SU-DHL-6 (cell line): ENCODE measurements at regions not wholly inside any gene's neighbourhood (a gene's known extent, or its start where the extent isn't known, plus 50 kb on each side); places are given as distances from the start of the nearest gene placed in this dataset.

Source experiments
- H2AFZ ChIP-seq: fragments of 200-600 bp; sonication (generic); 2 replicates; pipeline ENCODE4 v1.6.1; 2014; ENCODE audit warnings: low read depth, mild to moderate bottlenecking, moderate library complexity, mixed read lengths, antibody characterized with exemption, low read length; ENCODE audit not compliant: severe bottlenecking
- H3F3A ChIP-seq: fragments of 200-600 bp; shearing (Covaris generic); 2 replicates; pipeline ENCODE4 v1.6.0; 2016; ENCODE audit warnings: antibody characterized with exemption, mild to moderate bottlenecking; ENCODE audit not compliant: insufficient read depth
- H3K27ac ChIP-seq: fragments of 200-600 bp; sonication (generic); 2 replicates; pipeline ENCODE4 v1.5.1; 2016; ENCODE audit warnings: low read depth, mild to moderate bottlenecking, low read length, moderate library complexity, mixed read lengths
- H3K27me3 ChIP-seq: fragments of 200-600 bp; sonication (generic), shearing (Covaris generic); 2 replicates; pipeline ENCODE4 v1.6.0; 2014; ENCODE audit warnings: mild to moderate bottlenecking, low read length
- H3K36me3 ChIP-seq: fragments of 200-600 bp; sonication (generic); 2 replicates; pipeline ENCODE4 v1.6.1; 2014; ENCODE audit warnings: mild to moderate bottlenecking, low read length, mixed read lengths
- H3K4me2 ChIP-seq: fragments of 300-600, 200-600 bp; shearing (Covaris generic), sonication (generic); 2 replicates; pipeline ENCODE4 v1.6.0; 2014; ENCODE audit warnings: low read length, low read depth, mild to moderate bottlenecking; ENCODE audit not compliant: poor library complexity, severe bottlenecking
- H3K4me3 ChIP-seq: fragments of 200-600 bp; sonication (generic); 2 replicates; pipeline ENCODE4 v1.5.1; 2014; ENCODE audit warnings: antibody characterized with exemption, low read length, mild to moderate bottlenecking, mixed read lengths; ENCODE audit not compliant: insufficient read depth, poor library complexity, severe bottlenecking
- H3K79me2 ChIP-seq: fragments of 200-600 bp; sonication (generic); 2 replicates; pipeline ENCODE4 v1.6.1; 2014; ENCODE audit warnings: mild to moderate bottlenecking, low read length, moderate library complexity; ENCODE audit not compliant: insufficient read depth
- H3K9ac ChIP-seq: fragments of 200-600 bp; sonication (generic); 2 replicates; pipeline ENCODE4 v1.7.0; 2014; ENCODE audit warnings: mild to moderate bottlenecking, low read length
- H3K9me2 ChIP-seq: fragments of 200-600 bp; sonication (generic); replicated peaks from 2 replicates; pipeline ENCODE4 v1.6.1; 2014; ENCODE audit warnings: low read length; ENCODE audit not compliant: insufficient read depth
- H3K9me3 ChIP-seq: fragments of 200-600 bp; sonication (generic); 2 replicates; pipeline ENCODE4 v1.6.1; 2014; ENCODE audit warnings: low read length, mixed read lengths; ENCODE audit not compliant: insufficient read depth
- H4K20me1 ChIP-seq: fragments of 200-600 bp; sonication (generic); 2 replicates; pipeline ENCODE4 v1.6.1; 2014; ENCODE audit warnings: low read depth, mild to moderate bottlenecking, antibody characterized with exemption, low read length, moderate library complexity, mixed read lengths
- EZH2phosphoT487 ChIP-seq: fragments of 200-600 bp; sonication (generic), shearing (Covaris generic); conservative IDR thresholded peaks from 2 replicates; pipeline ENCODE4 v1.6.1; 2018; ENCODE audit warnings: mild to moderate bottlenecking, antibody characterized with exemption, low read length, moderate library complexity, mixed read lengths
- TF ChIP-seq, protein P1 (sequence below): fragments of 200-600 bp; sonication (generic); IDR thresholded peaks from one replicate; pipeline ENCODE4 v1.5.1; 2017; ENCODE audit warnings: antibody characterized with exemption, mild to moderate bottlenecking, low read length, moderate library complexity; ENCODE audit not compliant: insufficient read depth, poor library complexity, severe bottlenecking

GRCh38 chr7:113775804-113776203, 143.0 kb downstream of the PPP1R3A start:
- Histone ChIP-seq H3K9me3 (no peaks in the 10 kb centered on the region), H3K4me3 (no peak overlapping the region), H3K27me3 (no peaks in the 10 kb centered on the region), H3K36me3 (no peaks in the 10 kb centered on the region), H3K9me2 (no peaks in the 10 kb centered on the region), H3K9ac (no peak overlapping the region), H3K4me2 (no peak overlapping the region), H4K20me1 (no peaks in the 10 kb centered on the region), H3K79me2 (no peaks in the 10 kb centered on the region), H3K27ac (no peak overlapping the region), H3F3A (no peaks in the 10 kb centered on the region), H2AFZ (no peak overlapping the region)
- TF ChIP-seq, protein P1, sequence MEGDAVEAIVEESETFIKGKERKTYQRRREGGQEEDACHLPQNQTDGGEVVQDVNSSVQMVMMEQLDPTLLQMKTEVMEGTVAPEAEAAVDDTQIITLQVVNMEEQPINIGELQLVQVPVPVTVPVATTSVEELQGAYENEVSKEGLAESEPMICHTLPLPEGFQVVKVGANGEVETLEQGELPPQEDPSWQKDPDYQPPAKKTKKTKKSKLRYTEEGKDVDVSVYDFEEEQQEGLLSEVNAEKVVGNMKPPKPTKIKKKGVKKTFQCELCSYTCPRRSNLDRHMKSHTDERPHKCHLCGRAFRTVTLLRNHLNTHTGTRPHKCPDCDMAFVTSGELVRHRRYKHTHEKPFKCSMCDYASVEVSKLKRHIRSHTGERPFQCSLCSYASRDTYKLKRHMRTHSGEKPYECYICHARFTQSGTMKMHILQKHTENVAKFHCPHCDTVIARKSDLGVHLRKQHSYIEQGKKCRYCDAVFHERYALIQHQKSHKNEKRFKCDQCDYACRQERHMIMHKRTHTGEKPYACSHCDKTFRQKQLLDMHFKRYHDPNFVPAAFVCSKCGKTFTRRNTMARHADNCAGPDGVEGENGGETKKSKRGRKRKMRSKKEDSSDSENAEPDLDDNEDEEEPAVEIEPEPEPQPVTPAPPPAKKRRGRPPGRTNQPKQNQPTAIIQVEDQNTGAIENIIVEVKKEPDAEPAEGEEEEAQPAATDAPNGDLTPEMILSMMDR, result no peak
- no peak for TF ChIP-seq EZH2phosphoT487

DNA sequence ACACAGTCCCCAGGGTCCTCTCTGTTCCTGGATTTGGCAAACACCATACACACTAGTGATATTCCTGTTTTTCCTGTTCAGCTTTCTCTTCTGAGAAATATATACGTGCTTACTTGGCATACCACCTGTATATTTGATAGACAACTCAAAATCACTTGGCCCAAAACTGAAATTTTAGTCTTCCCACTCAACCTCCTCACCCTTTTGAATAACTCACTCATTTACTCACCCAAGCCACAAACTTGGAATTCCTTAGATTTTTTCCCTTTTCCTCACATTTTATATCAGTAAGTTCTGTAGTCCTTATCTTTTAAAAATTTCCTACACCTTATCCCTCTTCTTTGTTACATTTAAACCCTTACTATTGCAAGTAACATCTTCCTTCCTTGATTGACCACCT, 143.4 kb downstream of the PPP1R3A start:
- no peaks in the 10 kb centered on the region for H3K79me2 ChIP-seq
- H4K20me1 ChIP-seq, result no peaks in the 10 kb centered on the region
- no peaks in the 10 kb centered on the region for H3K36me3 ChIP-seq
- no peaks in the 10 kb centered on the region for H3K9me3 ChIP-seq
- H3K9ac ChIP-seq, result no peak overlapping the region
- no peaks in the 10 kb centered on the region for H3K27me3 ChIP-seq
- no peaks in the 10 kb centered on the region for H3K9me2 ChIP-seq
- H3K4me3 ChIP-seq, result no peak overlapping the region
- H3F3A ChIP-seq, result no peaks in the 10 kb centered on the region
- H3K4me2 ChIP-seq, result no peak overlapping the region
- no peak overlapping the region for H3K27ac ChIP-seq
- no peak overlapping the region for H2AFZ ChIP-seq
- no peak for TF ChIP-seq EZH2phosphoT487
- TF ChIP-seq, protein P1, result no peak

- no peaks in the 10 kb centered on the region for H3K27me3 ChIP-seq
- no peak overlapping the region for H3K4me3 ChIP-seq
- H2AFZ ChIP-seq, result no peak overlapping the region
- H3F3A ChIP-seq, result no peaks in the 10 kb centered on the region
- H3K79me2 ChIP-seq, result no peaks in the 10 kb centered on the region
- no peaks in the 10 kb centered on the region for H3K9me3 ChIP-seq
- no peaks in the 10 kb centered on the region for H3K36me3 ChIP-seq
- no peaks in the 10 kb centered on the region for H3K9me2 ChIP-seq
- no peak overlapping the region for H3K27ac ChIP-seq
- no peak overlapping the region for H3K4me2 ChIP-seq
- TF ChIP-seq, protein P1, result peak; percentile 20
- no peak for TF ChIP-seq EZH2phosphoT487
- H4K20me1 ChIP-seq, result no peaks in the 10 kb centered on the region
- H3K9ac ChIP-seq, result no peak overlapping the region
Observed at GRCh38 chr7:113774182-113774807, 144.5 kb downstream of the PPP1R3A start.
